T-helper 1 cell treated with Interleukin-12 subunit alpha and Interleukin-12 subunit beta and Interleukin-4 antibody, amounts not matched to agents 30 μg/mL and 1 μg/mL, for 36 hours (primary cell): ENCODE measurements at regions not wholly inside any gene's neighbourhood (a gene's known extent, or its start where the extent isn't known, plus 50 kb on each side); places are given as distances from the start of the nearest gene placed in this dataset.
"Not testable (repeated sequence)": the region's sequence is repeated elsewhere in the genome, so short reads cannot be mapped to it uniquely, and the experiment has no call there.

Source experiments
- H3K27ac Mint-ChIP-seq: one replicate; pipeline ENCODE4 v1.8.0; 2021; ENCODE audit warnings: mild to moderate bottlenecking, mixed read lengths
- H3K27me3 Mint-ChIP-seq: one replicate; pipeline ENCODE4 v1.8.0; 2021; ENCODE audit warnings: low read depth, mixed read lengths
- H3K36me3 Mint-ChIP-seq: one replicate; pipeline ENCODE4 v1.8.0; 2021; ENCODE audit warnings: low read depth, mixed read lengths
- H3K4me1 Mint-ChIP-seq: one replicate; pipeline ENCODE4 v1.8.0; 2021; ENCODE audit warnings: low read depth, mixed read lengths
- H3K4me3 Mint-ChIP-seq: one replicate; pipeline ENCODE4 v1.8.0; 2021; ENCODE audit warnings: mild to moderate bottlenecking, moderate library complexity, mixed read lengths
- H3K9me3 Mint-ChIP-seq: one replicate; pipeline ENCODE4 v1.8.0; 2021; ENCODE audit warnings: mixed read lengths

- no peaks in the 10 kb centered on the region for H3K4me1 Mint-ChIP-seq
- no peak overlapping the region for H3K27ac Mint-ChIP-seq
- H3K4me3 Mint-ChIP-seq: no peak overlapping the region
- H3K36me3 Mint-ChIP-seq: no peaks in the 10 kb centered on the region
- H3K9me3 Mint-ChIP-seq: peaks cover 3% of the 10 kb centered on the region
- no peaks in the 10 kb centered on the region for H3K27me3 Mint-ChIP-seq
These were observed 295.8 kb upstream of the MTPN start for GRCh38 chr7:136272934-136273333.

- H3K36me3 Mint-ChIP-seq: no peaks in the 10 kb centered on the region
- no peaks in the 10 kb centered on the region for H3K4me1 Mint-ChIP-seq
- H3K27me3 Mint-ChIP-seq: no peaks in the 10 kb centered on the region
- no peak overlapping the region for H3K27ac Mint-ChIP-seq
- H3K9me3 Mint-ChIP-seq: peaks cover 18% of the 10 kb centered on the region
- no peak overlapping the region for H3K4me3 Mint-ChIP-seq
These were observed 290.7 kb upstream of the MTPN start for GRCh38 chr7:136267822-136268221.

GRCh38 chr7:136266457-136266856, 289.3 kb upstream of the MTPN start:
- no peaks in the 10 kb centered on the region for H3K4me1 Mint-ChIP-seq
- peaks cover 26% of the 10 kb centered on the region for H3K9me3 Mint-ChIP-seq
- no peak overlapping the region for H3K4me3 Mint-ChIP-seq
- H3K27ac Mint-ChIP-seq: no peak overlapping the region
- H3K36me3 Mint-ChIP-seq: no peaks in the 10 kb centered on the region
- no peaks in the 10 kb centered on the region for H3K27me3 Mint-ChIP-seq

- not testable (repeated sequence) for H3K36me3 Mint-ChIP-seq, H3K27ac Mint-ChIP-seq, H3K4me1 Mint-ChIP-seq, H3K27me3 Mint-ChIP-seq, H3K4me3 Mint-ChIP-seq
- H3K9me3 Mint-ChIP-seq: peaks cover 35% of the 10 kb centered on the region
These were observed 287.1 kb upstream of the MTPN start for GRCh38 chr7:136264304-136264703.

- H3K27ac Mint-ChIP-seq, H3K4me1 Mint-ChIP-seq, H3K4me3 Mint-ChIP-seq, H3K36me3 Mint-ChIP-seq, H3K27me3 Mint-ChIP-seq: not testable (repeated sequence)
- H3K9me3 Mint-ChIP-seq: peaks cover 35% of the 10 kb centered on the region
These were observed 286.1 kb upstream of the MTPN start for GRCh38 chr7:136263112-136263860.

GRCh38 chr7:136260591-136260990, 283.4 kb upstream of the MTPN start:
- not testable (repeated sequence) for H3K27me3 Mint-ChIP-seq, H3K4me3 Mint-ChIP-seq, H3K27ac Mint-ChIP-seq, H3K36me3 Mint-ChIP-seq, H3K4me1 Mint-ChIP-seq
- peaks cover 27% of the 10 kb centered on the region for H3K9me3 Mint-ChIP-seq

GRCh38 chr7:136259074-136259473, 281.9 kb upstream of the MTPN start:
- no peaks in the 10 kb centered on the region for H3K36me3 Mint-ChIP-seq
- no peaks in the 10 kb centered on the region for H3K4me1 Mint-ChIP-seq
- no peak overlapping the region for H3K4me3 Mint-ChIP-seq
- H3K27ac Mint-ChIP-seq: no peak overlapping the region
- H3K9me3 Mint-ChIP-seq: peaks cover 22% of the 10 kb centered on the region
- H3K27me3 Mint-ChIP-seq: no peaks in the 10 kb centered on the region

GRCh38 chr7:136256491-136256890, 279.3 kb upstream of the MTPN start:
- Mint-ChIP-seq H3K27ac (no peak overlapping the region), H3K4me3 (no peak overlapping the region), H3K4me1 (no peaks in the 10 kb centered on the region), H3K27me3 (no peaks in the 10 kb centered on the region), H3K36me3 (no peaks in the 10 kb centered on the region), H3K9me3 (peaks cover 9% of the 10 kb centered on the region)

- no peaks in the 10 kb centered on the region for H3K27me3 Mint-ChIP-seq
- H3K9me3 Mint-ChIP-seq: no peaks in the 10 kb centered on the region
- no peak overlapping the region for H3K27ac Mint-ChIP-seq
- no peaks in the 10 kb centered on the region for H3K36me3 Mint-ChIP-seq
- H3K4me3 Mint-ChIP-seq: no peak overlapping the region
- no peaks in the 10 kb centered on the region for H3K4me1 Mint-ChIP-seq
These were observed 277.0 kb upstream of the MTPN start for GRCh38 chr7:136254148-136254547.

- Mint-ChIP-seq H3K9me3 (no peaks in the 10 kb centered on the region), H3K27ac (no peak overlapping the region), H3K27me3 (no peaks in the 10 kb centered on the region), H3K4me1 (no peaks in the 10 kb centered on the region), H3K36me3 (no peaks in the 10 kb centered on the region), H3K4me3 (no peak overlapping the region)
These were observed 274.7 kb upstream of the MTPN start for GRCh38 chr7:136251826-136252225.

- no peaks in the 10 kb centered on the region for H3K36me3 Mint-ChIP-seq
- no peak overlapping the region for H3K27ac Mint-ChIP-seq
- no peaks in the 10 kb centered on the region for H3K27me3 Mint-ChIP-seq
- no peak overlapping the region for H3K4me3 Mint-ChIP-seq
- H3K4me1 Mint-ChIP-seq: no peaks in the 10 kb centered on the region
- no peaks in the 10 kb centered on the region for H3K9me3 Mint-ChIP-seq
These were observed 270.1 kb upstream of the MTPN start for GRCh38 chr7:136247211-136247610.

- H3K9me3 Mint-ChIP-seq: no peaks in the 10 kb centered on the region
- no peaks in the 10 kb centered on the region for H3K27me3 Mint-ChIP-seq
- no peaks in the 10 kb centered on the region for H3K36me3 Mint-ChIP-seq
- no peak overlapping the region for H3K27ac Mint-ChIP-seq
- H3K4me3 Mint-ChIP-seq: no peak overlapping the region
- no peaks in the 10 kb centered on the region for H3K4me1 Mint-ChIP-seq
These were observed 268.3 kb upstream of the MTPN start for GRCh38 chr7:136245327-136246004.

- Mint-ChIP-seq H3K27ac (no peak overlapping the region), H3K36me3 (no peaks in the 10 kb centered on the region), H3K4me1 (no peaks in the 10 kb centered on the region), H3K27me3 (no peaks in the 10 kb centered on the region), H3K4me3 (no peak overlapping the region), H3K9me3 (peaks cover 56% of the 10 kb centered on the region)
These were observed 256.9 kb upstream of the MTPN start for GRCh38 chr7:136234040-136234439.

GRCh38 chr7:136230210-136230609, 253.1 kb upstream of the MTPN start:
- no peaks in the 10 kb centered on the region for H3K4me1 Mint-ChIP-seq
- no peaks in the 10 kb centered on the region for H3K27me3 Mint-ChIP-seq
- H3K4me3 Mint-ChIP-seq: no peak overlapping the region
- no peaks in the 10 kb centered on the region for H3K36me3 Mint-ChIP-seq
- H3K9me3 Mint-ChIP-seq: peaks cover 40% of the 10 kb centered on the region
- H3K27ac Mint-ChIP-seq: no peak overlapping the region

GRCh38 chr7:136229790-136230189, 252.6 kb upstream of the MTPN start:
- H3K27ac Mint-ChIP-seq: no peak overlapping the region
- no peaks in the 10 kb centered on the region for H3K4me1 Mint-ChIP-seq
- peaks cover 37% of the 10 kb centered on the region for H3K9me3 Mint-ChIP-seq
- no peak overlapping the region for H3K4me3 Mint-ChIP-seq
- H3K36me3 Mint-ChIP-seq: no peaks in the 10 kb centered on the region
- no peaks in the 10 kb centered on the region for H3K27me3 Mint-ChIP-seq
